ENCODE measurements at regions not wholly inside any gene's neighbourhood (a gene's known extent, or its start where the extent isn't known, plus 50 kb on each side); places are given as distances from the start of the nearest gene placed in this dataset.

DNA sequence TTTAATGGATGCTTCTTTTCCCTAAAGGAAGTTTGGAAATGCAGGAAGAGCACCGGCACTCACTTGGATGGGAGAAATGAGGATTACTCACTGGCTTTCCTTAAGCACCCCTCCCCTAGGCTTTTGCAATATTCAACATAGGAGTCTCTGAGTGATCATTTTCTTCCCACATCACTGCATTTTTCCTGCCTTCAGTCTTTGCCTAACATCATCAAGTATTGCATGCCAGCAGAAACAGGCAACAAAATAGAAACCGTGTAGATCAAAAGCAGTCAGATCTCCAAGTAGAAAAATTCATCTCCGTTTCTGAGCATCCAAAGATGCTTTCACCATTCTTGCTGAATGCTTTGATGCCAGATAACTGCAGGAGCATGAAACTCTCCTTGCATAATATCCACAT is 119.9 kb downstream of the ADCYAP1R1 start:
- no peaks in the 10 kb centered on the region for H4K20me1 ChIP-seq (ENCODE audit: insufficient read depth, low read length)
- no peaks in the 10 kb centered on the region for H3K79me2 ChIP-seq (ENCODE audit: insufficient read depth, low read length)
- no peaks in the 10 kb centered on the region for H3K27me3 ChIP-seq (ENCODE audit: insufficient read depth, low read length)
- no peak overlapping the region for H3K27ac ChIP-seq (ENCODE audit: low read depth, low read length)
- TF ChIP-seq, protein P1, sequence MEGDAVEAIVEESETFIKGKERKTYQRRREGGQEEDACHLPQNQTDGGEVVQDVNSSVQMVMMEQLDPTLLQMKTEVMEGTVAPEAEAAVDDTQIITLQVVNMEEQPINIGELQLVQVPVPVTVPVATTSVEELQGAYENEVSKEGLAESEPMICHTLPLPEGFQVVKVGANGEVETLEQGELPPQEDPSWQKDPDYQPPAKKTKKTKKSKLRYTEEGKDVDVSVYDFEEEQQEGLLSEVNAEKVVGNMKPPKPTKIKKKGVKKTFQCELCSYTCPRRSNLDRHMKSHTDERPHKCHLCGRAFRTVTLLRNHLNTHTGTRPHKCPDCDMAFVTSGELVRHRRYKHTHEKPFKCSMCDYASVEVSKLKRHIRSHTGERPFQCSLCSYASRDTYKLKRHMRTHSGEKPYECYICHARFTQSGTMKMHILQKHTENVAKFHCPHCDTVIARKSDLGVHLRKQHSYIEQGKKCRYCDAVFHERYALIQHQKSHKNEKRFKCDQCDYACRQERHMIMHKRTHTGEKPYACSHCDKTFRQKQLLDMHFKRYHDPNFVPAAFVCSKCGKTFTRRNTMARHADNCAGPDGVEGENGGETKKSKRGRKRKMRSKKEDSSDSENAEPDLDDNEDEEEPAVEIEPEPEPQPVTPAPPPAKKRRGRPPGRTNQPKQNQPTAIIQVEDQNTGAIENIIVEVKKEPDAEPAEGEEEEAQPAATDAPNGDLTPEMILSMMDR (IDR thresholded peaks at IDR 0.05; ENCODE audit: extremely low read depth, low read depth, low read length): no peak
- no peak overlapping the region for H2AFZ ChIP-seq (ENCODE audit: low read length)
- no peaks in the 10 kb centered on the region for H3K36me3 ChIP-seq (ENCODE audit: insufficient read depth, low read length)
- DNase-seq (ENCODE audit: insufficient read length, low spot score, missing footprints): no peak
- no peak overlapping the region for H3K4me2 ChIP-seq (ENCODE audit: insufficient read depth, low read length)
- no peak overlapping the region for H3K4me3 ChIP-seq (ENCODE audit: insufficient read depth, low read length)
- no peaks in the 10 kb centered on the region for H3K4me1 ChIP-seq (ENCODE audit: insufficient read depth, low read length)
- H3K9me3 ChIP-seq (ENCODE audit: low read depth, low read length): no peaks in the 10 kb centered on the region

DNA sequence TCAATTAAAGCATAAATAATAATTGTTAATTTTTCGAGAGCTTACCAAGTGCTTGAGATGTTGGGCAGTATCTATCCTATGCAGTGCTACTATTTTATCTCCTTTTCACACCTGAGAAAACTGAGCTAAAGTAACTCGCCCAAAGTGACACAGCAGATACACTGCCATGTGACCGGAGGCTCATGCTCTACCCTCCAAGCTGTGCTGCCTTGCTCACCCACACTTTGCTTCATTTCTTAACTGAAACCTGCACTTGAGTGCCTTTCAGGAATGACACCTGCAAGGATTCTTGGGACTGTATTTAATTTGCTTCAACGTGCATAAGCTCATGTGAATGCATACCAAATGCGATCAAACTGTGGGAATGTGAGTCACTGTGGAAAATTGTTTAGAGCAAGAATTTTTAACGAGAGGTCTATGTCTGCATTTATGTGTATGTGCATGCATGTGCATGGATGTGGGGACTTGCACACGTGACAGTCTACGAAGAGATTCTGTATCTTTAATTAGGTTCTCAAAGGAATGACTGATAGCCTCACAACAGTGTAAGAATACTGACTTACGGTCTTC is 119.2 kb downstream of the ADCYAP1R1 start:
- Histone ChIP-seq H2AFZ (ENCODE audit: low read length) (no peak overlapping the region), H4K20me1 (ENCODE audit: insufficient read depth, low read length) (no peaks in the 10 kb centered on the region), H3K79me2 (ENCODE audit: insufficient read depth, low read length) (no peaks in the 10 kb centered on the region), H3K4me3 (ENCODE audit: insufficient read depth, low read length) (no peak overlapping the region), H3K4me1 (ENCODE audit: insufficient read depth, low read length) (no peaks in the 10 kb centered on the region), H3K27me3 (ENCODE audit: insufficient read depth, low read length) (no peaks in the 10 kb centered on the region), H3K9me3 (ENCODE audit: low read depth, low read length) (no peaks in the 10 kb centered on the region), H3K4me2 (ENCODE audit: insufficient read depth, low read length) (no peak overlapping the region), H3K36me3 (ENCODE audit: insufficient read depth, low read length) (no peaks in the 10 kb centered on the region), H3K27ac (ENCODE audit: low read depth, low read length) (no peak overlapping the region)
- no peak for DNase-seq (ENCODE audit: insufficient read length, low spot score, missing footprints)
- TF ChIP-seq, protein P1 (IDR thresholded peaks at IDR 0.05; ENCODE audit: extremely low read depth, low read depth, low read length): no peak
